ENCODE measurements at regions not wholly inside any gene's neighbourhood (a gene's known extent, or its start where the extent isn't known, plus 50 kb on each side); places are given as distances from the start of the nearest gene placed in this dataset.

GRCh38 chr5:130624805-130625204 is 540.3 kb downstream of the HINT1 start:
- no peak overlapping the region for H3K27ac Mint-ChIP-seq
- no peaks in the 10 kb centered on the region; the same call in 1 of the 2 replicates for H3K27me3 Mint-ChIP-seq (ENCODE audit: low read depth)
- ATAC-seq (no peak), DNase-seq (ENCODE audit: low spot score) (no peak)
- H3K4me1 Mint-ChIP-seq, result no peaks in the 10 kb centered on the region
- H3K36me3 Mint-ChIP-seq, result peaks cover 5% of the 10 kb centered on the region; the same call in 1 of the 2 replicates
- CTCF ChIA-PET, result no interaction called here
- POLR2A ChIA-PET, result no interaction called here
- TF ChIP-seq ZBTB43 (CRISPR knock-in tag; IDR thresholded peaks at IDR 0.05) (no peak), E2F5 (CRISPR knock-in tag; IDR thresholded peaks at IDR 0.05) (no peak), ATF3 (CRISPR knock-in tag; conservative IDR thresholded peaks at IDR 0.05) (no peak), NFE2L1 (CRISPR knock-in tag; IDR thresholded peaks at IDR 0.05) (no peak), AFF4 (CRISPR knock-in tag; IDR thresholded peaks at IDR 0.05; ENCODE audit: borderline replicate concordance) (no peak), MYBL2 (CRISPR knock-in tag; IDR thresholded peaks at IDR 0.05) (no peak), ZNF425 (CRISPR knock-in tag; conservative IDR thresholded peaks at IDR 0.05) (no peak), GRHL2 (CRISPR knock-in tag; IDR thresholded peaks at IDR 0.05; ENCODE audit: insufficient replicate concordance, severe bottlenecking) (no peak), ZNF138 (CRISPR knock-in tag; conservative IDR thresholded peaks at IDR 0.05) (no peak)
- peaks cover 20% of the 10 kb centered on the region for H3K9me3 Mint-ChIP-seq
- no peak overlapping the region for H3K4me3 Mint-ChIP-seq

- TF ChIP-seq FOXK1 (CRISPR knock-in tag; IDR thresholded peaks at IDR 0.05) (no peak), CREB1 (CRISPR knock-in tag; IDR thresholded peaks at IDR 0.05) (no peak), E2F4 (CRISPR knock-in tag; IDR thresholded peaks at IDR 0.05; ENCODE audit: borderline replicate concordance, low read depth) (no peak), AFF4 (CRISPR knock-in tag; IDR thresholded peaks at IDR 0.05; ENCODE audit: borderline replicate concordance) (no peak), ZNF512 (CRISPR knock-in tag; IDR thresholded peaks at IDR 0.05; ENCODE audit: borderline replicate concordance) (no peak), MXD4 (CRISPR knock-in tag; IDR thresholded peaks at IDR 0.05; ENCODE audit: borderline replicate concordance) (no peak), HMGA2 (CRISPR knock-in tag; IDR thresholded peaks at IDR 0.05) (no peak), MYBL2 (CRISPR knock-in tag; IDR thresholded peaks at IDR 0.05) (no peak), ERG (CRISPR knock-in tag; IDR thresholded peaks at IDR 0.05) (no peak), GRHL2 (CRISPR knock-in tag; IDR thresholded peaks at IDR 0.05; ENCODE audit: insufficient replicate concordance, severe bottlenecking) (no peak)
- DNase-seq (ENCODE audit: low spot score) (no peak), ATAC-seq (no peak)
- CTCF ChIA-PET, result no interaction called here
- Mint-ChIP-seq H3K4me3 (no peak overlapping the region), H3K27me3 (ENCODE audit: low read depth) (no peaks in the 10 kb centered on the region; the same call in 1 of the 2 replicates), H3K9me3 (peaks cover 18% of the 10 kb centered on the region), H3K4me1 (no peaks in the 10 kb centered on the region), H3K27ac (no peak overlapping the region), H3K36me3 (no peaks in the 10 kb centered on the region)
- POLR2A ChIA-PET, result no interaction called here
Measured at GRCh38 chr5:130616161-130616560, 548.9 kb downstream of the HINT1 start.
